K562 (cell line): ENCODE measurements at regions not wholly inside any gene's neighbourhood (a gene's known extent, or its start where the extent isn't known, plus 50 kb on each side); places are given as distances from the start of the nearest gene placed in this dataset.

Source experiments
- EWSR1 ChIP-seq: fragments of 450-650 bp; IDR thresholded peaks from 2 replicates; pipeline ENCODE4 v1.6.1; 2018; ENCODE audit warnings: borderline replicate concordance, mild to moderate bottlenecking, low read depth, moderate library complexity; ENCODE audit not compliant: partially characterized antibody
- JUND ChIP-seq, 2 experiments: IDR thresholded peaks; 2 replicates in 1 of 2; 3 replicates in 1 of 2; pipeline ENCODE4 v1.6.1; 2011; ENCODE audit warnings: borderline replicate concordance in 2 of 2, low read depth in 2 of 2, low read length in 2 of 2, improper control_type of control experiment in 1 of 2, missing biosample characterization in 1 of 2, missing genetic modification characterization in 1 of 2, missing genetic modification reagents in 1 of 2
- MBD2 ChIP-seq: sonication (generic); IDR thresholded peaks from 2 replicates; pipeline ENCODE4 v1.6.1; 2016; ENCODE audit warnings: low read depth, borderline replicate concordance
- PTTG1 ChIP-seq: fragments of 450-650 bp; IDR thresholded peaks from 2 replicates; pipeline ENCODE4 v1.6.1; 2016; ENCODE audit warnings: low read depth, mild to moderate bottlenecking, missing genetic modification characterization, missing compliant biosample characterization
- THRAP3 ChIP-seq: fragments of 450-650 bp; IDR thresholded peaks from 2 replicates; pipeline ENCODE4 v1.6.1; 2016; ENCODE audit warnings: mild to moderate bottlenecking, inconsistent platforms, borderline replicate concordance
- ZBTB40 ChIP-seq, 2 experiments: fragments of 450-650 bp in 1 of 2; sonication (generic) in 1 of 2; formaldehyde crosslinking in 1 of 2; IDR thresholded peaks; 2 replicates each; pipeline versions ENCODE4 v1.7.1 to v1.9.0; 2016 to 2022; ENCODE audit warnings: inconsistent platforms in 1 of 2, mild to moderate bottlenecking in 1 of 2, missing genetic modification reagents in 1 of 2
- ZNF3 ChIP-seq: fragments of 250-450 bp; sonication (Bioruptor Pico); IDR thresholded peaks from 2 replicates; pipeline ENCODE4 v1.5.0; 2021; ENCODE audit warnings: mild to moderate bottlenecking, moderate library complexity

DNA sequence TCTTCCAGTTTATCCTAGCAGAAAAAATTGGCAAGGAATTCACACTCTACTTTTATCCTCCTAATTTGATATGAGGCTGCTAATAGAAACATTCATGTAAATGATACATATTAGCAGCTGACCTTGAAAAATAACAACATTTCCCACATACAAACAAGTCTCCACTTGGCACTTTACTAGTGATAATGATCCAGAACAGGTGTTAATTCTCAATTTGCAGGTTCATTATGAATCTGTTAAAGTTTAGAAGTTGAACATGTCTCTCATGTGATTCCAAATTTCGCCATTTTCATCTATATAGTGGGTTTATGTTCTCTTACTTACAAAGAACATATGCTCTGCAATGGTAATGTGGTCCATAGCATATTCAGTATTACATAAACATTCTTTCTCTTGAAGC lies 1396.8 kb upstream of the LRRTM3 start (continued):
- TF ChIP-seq ZBTB40 (IDR thresholded peaks at IDR 0.05): no peak
- no peak for TF ChIP-seq ZBTB40 (CRISPR knock-in tag; IDR thresholded peaks at IDR 0.05)
- no peak for TF ChIP-seq ZNF3 (CRISPR knock-in tag)
- no peak for TF ChIP-seq MBD2
- no peak for TF ChIP-seq PTTG1
- TF ChIP-seq THRAP3: no peak
- no peak for TF ChIP-seq EWSR1
- no peak for TF ChIP-seq JUND (IDR thresholded peaks at IDR 0.05; ENCODE audit: borderline replicate concordance, low read depth, low read length)
- TF ChIP-seq JUND (tag; IDR thresholded peaks at IDR 0.05; ENCODE audit: borderline replicate concordance, low read depth, low read length): no peak
